ENCODE measurements at regions not wholly inside any gene's neighbourhood (a gene's known extent, or its start where the extent isn't known, plus 50 kb on each side); places are given as distances from the start of the nearest gene placed in this dataset.

- no peak overlapping the region for H3K4me3 ChIP-seq (replicated peaks; ENCODE audit: insufficient read depth, low read length)
- no peak for DNase-seq (ENCODE audit: low read depth in 1 of 2, low spot score in 1 of 2)
- H3K27ac ChIP-seq (replicated peaks): no peak overlapping the region
- no peak for TF ChIP-seq GABPA (IDR thresholded peaks at IDR 0.05; ENCODE audit: low read depth)
- no peak for TF ChIP-seq POLR2AphosphoS5 (IDR thresholded peaks at IDR 0.05; ENCODE audit: low read depth)
- no peak for TF ChIP-seq REST (IDR thresholded peaks at IDR 0.05; ENCODE audit: insufficient replicate concordance, low read depth)
- TF ChIP-seq CTCF (IDR thresholded peaks at IDR 0.05; ENCODE audit: insufficient read depth, low read length): no peak
- TF ChIP-seq SPI1 (IDR thresholded peaks at IDR 0.05; ENCODE audit: borderline replicate concordance, low read depth): no peak
- no peaks in the 10 kb centered on the region for H3K27me3 ChIP-seq (ENCODE audit: insufficient read depth, poor library complexity, severe bottlenecking)
These were observed 50.8 kb upstream of the HMX1 start for GRCh38 chr4:8922481-8922880.

GRCh38 chr4:8921465-8921864, 49.8 kb upstream of the HMX1 start:
- Histone ChIP-seq H3K27ac (replicated peaks) (no peak overlapping the region), H3K27me3 (ENCODE audit: insufficient read depth, poor library complexity, severe bottlenecking) (no peaks in the 10 kb centered on the region), H3K4me3 (replicated peaks; ENCODE audit: insufficient read depth, low read length) (no peak overlapping the region)
- no peak for TF ChIP-seq GABPA (IDR thresholded peaks at IDR 0.05; ENCODE audit: low read depth)
- no peak for TF ChIP-seq REST (IDR thresholded peaks at IDR 0.05; ENCODE audit: insufficient replicate concordance, low read depth)
- TF ChIP-seq POLR2AphosphoS5 (IDR thresholded peaks at IDR 0.05; ENCODE audit: low read depth): no peak
- no peak for TF ChIP-seq CTCF (IDR thresholded peaks at IDR 0.05; ENCODE audit: insufficient read depth, low read length)
- TF ChIP-seq SPI1 (IDR thresholded peaks at IDR 0.05; ENCODE audit: borderline replicate concordance, low read depth): no peak
- DNase-seq (ENCODE audit: low read depth in 1 of 2, low spot score in 1 of 2): no peak

Measured in HL-60 (cell line).